ENCODE measurements at regions not wholly inside any gene's neighbourhood (a gene's known extent, or its start where the extent isn't known, plus 50 kb on each side); places are given as distances from the start of the nearest gene placed in this dataset.

DNA sequence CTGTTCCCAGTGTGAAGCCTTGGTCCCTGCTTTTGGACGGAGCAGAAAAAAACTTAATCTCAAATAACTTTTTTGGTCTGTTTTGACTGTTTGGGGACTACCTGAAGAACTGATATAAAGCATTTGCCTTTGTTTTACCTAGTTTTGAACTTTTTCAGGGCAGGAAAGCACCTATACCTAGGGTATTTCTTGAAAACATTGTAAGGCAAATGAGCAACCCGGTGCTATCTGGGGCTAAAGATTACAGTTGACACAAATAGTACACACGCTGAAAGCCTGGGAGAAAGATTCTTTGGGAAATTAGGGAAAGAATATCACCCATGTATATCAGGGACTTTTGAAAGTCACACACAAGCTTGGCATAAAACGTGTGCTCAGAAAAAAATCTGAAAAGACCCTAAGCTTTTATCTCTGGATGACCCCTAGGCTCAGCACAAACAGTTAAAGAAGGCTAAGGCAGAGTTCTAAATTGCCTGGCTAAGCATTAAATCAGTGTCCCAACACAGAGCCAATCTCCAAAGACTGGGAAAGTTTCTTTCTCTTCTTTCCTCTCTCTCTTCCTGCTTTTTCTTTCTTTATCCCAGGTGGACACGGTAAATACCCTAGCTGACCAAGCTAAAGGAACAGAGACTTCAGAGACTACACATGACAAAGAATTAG lies 389.8 kb downstream of the SH2D4B start:
- intact Hi-C loops (cut with micrococcal nuclease; ENCODE audit: unreplicated experiment) (no loop called here), in situ Hi-C loops (cut with HindIII; ENCODE audit: low pct_unique_long_range_greater_than_20kb, low sequenced_read_pairs) (no loop called here)

DNA sequence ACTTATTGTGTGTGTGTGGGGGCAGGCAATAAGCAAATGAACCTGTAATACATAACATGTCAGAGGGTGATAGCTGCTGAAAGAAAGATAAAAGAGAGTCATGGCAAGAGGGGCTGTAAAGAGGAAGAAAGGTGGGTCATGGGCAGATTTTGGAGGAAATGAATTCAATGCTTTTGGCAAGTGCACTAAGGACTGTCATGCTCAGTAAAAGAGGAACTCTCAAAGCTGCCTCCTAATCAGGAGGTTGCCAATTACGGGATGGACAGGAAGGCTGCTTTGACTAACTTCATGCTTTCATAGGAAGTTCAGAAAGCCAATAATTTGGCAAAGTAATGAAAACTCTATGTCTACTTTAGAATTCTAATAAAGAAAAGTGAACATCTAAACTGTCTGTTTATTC lies 401.2 kb downstream of the SH2D4B start:
- no TSS peak for BruUV-seq (replicated peaks)
- CTCF ChIA-PET: no interaction called here
- Histone ChIP-seq H3K36me3 (ENCODE audit: control insufficient read depth, insufficient read depth, low read length) (no peaks in the 10 kb centered on the region), H3K4me1 (ENCODE audit: control insufficient read depth, insufficient read depth, low read length) (no peaks in the 10 kb centered on the region), H3K4me3 (ENCODE audit: low read depth in 2 of 2, low read length in 2 of 2) (no peak overlapping the region), H3K9me3 (ENCODE audit: control insufficient read depth, insufficient read depth, low read depth, low read length) (no peaks in the 10 kb centered on the region), H3K27ac (ENCODE audit: low read length) (no peak overlapping the region), H3K27me3 (ENCODE audit: control insufficient read depth, insufficient read depth, low read length) (no peaks in the 10 kb centered on the region)
- TF ChIP-seq, protein P1, sequence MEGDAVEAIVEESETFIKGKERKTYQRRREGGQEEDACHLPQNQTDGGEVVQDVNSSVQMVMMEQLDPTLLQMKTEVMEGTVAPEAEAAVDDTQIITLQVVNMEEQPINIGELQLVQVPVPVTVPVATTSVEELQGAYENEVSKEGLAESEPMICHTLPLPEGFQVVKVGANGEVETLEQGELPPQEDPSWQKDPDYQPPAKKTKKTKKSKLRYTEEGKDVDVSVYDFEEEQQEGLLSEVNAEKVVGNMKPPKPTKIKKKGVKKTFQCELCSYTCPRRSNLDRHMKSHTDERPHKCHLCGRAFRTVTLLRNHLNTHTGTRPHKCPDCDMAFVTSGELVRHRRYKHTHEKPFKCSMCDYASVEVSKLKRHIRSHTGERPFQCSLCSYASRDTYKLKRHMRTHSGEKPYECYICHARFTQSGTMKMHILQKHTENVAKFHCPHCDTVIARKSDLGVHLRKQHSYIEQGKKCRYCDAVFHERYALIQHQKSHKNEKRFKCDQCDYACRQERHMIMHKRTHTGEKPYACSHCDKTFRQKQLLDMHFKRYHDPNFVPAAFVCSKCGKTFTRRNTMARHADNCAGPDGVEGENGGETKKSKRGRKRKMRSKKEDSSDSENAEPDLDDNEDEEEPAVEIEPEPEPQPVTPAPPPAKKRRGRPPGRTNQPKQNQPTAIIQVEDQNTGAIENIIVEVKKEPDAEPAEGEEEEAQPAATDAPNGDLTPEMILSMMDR (IDR thresholded peaks at IDR 0.05): no peak
- TF ChIP-seq SIN3A (IDR thresholded peaks at IDR 0.05; ENCODE audit: borderline replicate concordance, insufficient read depth, low read depth, low read length): no peak
- no peak for TF ChIP-seq POLR2AphosphoS5 (IDR thresholded peaks at IDR 0.05; ENCODE audit: low read depth, low read length)
- TF ChIP-seq, protein P2, sequence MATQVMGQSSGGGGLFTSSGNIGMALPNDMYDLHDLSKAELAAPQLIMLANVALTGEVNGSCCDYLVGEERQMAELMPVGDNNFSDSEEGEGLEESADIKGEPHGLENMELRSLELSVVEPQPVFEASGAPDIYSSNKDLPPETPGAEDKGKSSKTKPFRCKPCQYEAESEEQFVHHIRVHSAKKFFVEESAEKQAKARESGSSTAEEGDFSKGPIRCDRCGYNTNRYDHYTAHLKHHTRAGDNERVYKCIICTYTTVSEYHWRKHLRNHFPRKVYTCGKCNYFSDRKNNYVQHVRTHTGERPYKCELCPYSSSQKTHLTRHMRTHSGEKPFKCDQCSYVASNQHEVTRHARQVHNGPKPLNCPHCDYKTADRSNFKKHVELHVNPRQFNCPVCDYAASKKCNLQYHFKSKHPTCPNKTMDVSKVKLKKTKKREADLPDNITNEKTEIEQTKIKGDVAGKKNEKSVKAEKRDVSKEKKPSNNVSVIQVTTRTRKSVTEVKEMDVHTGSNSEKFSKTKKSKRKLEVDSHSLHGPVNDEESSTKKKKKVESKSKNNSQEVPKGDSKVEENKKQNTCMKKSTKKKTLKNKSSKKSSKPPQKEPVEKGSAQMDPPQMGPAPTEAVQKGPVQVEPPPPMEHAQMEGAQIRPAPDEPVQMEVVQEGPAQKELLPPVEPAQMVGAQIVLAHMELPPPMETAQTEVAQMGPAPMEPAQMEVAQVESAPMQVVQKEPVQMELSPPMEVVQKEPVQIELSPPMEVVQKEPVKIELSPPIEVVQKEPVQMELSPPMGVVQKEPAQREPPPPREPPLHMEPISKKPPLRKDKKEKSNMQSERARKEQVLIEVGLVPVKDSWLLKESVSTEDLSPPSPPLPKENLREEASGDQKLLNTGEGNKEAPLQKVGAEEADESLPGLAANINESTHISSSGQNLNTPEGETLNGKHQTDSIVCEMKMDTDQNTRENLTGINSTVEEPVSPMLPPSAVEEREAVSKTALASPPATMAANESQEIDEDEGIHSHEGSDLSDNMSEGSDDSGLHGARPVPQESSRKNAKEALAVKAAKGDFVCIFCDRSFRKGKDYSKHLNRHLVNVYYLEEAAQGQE (IDR thresholded peaks at IDR 0.05; ENCODE audit: insufficient read depth in 1 of 2, low read depth in 2 of 2, low read length in 1 of 2): no peak
- DNase-seq (ENCODE audit: low read depth, low spot score): no peak
- POLR2A ChIA-PET: no interaction called here
- intact Hi-C loops (cut with micrococcal nuclease; ENCODE audit: unreplicated experiment) (no loop called here), in situ Hi-C loops (cut with HindIII; ENCODE audit: low pct_unique_long_range_greater_than_20kb, low sequenced_read_pairs) (no loop called here)
- ATAC-seq: no peak

More for the DNA sequence above, 389.8 kb downstream of the SH2D4B start:
- BruUV-seq (replicated peaks): no TSS peak
- DNase-seq (ENCODE audit: low read depth, low spot score) (no peak), ATAC-seq (no peak)
- H3K4me3 ChIP-seq (ENCODE audit: low read depth in 2 of 2, low read length in 2 of 2): no peak overlapping the region
- H3K9me3 ChIP-seq (ENCODE audit: control insufficient read depth, insufficient read depth, low read depth, low read length): no peaks in the 10 kb centered on the region; the same call in 1 of the 2 replicates
- no peak overlapping the region for H3K27ac ChIP-seq (ENCODE audit: low read length)
- H3K27me3 ChIP-seq (ENCODE audit: control insufficient read depth, insufficient read depth, low read length): no peaks in the 10 kb centered on the region
- no peaks in the 10 kb centered on the region for H3K4me1 ChIP-seq (ENCODE audit: control insufficient read depth, insufficient read depth, low read length)
- ChIA-PET POLR2A (no interaction called here), CTCF (no interaction called here)
- no peaks in the 10 kb centered on the region for H3K36me3 ChIP-seq (ENCODE audit: control insufficient read depth, insufficient read depth, low read length)
- no peak for TF ChIP-seq TCF7L2 (IDR thresholded peaks at IDR 0.05; ENCODE audit: low read depth, low read length)
- TF ChIP-seq, protein P1 (IDR thresholded peaks at IDR 0.05): no peak
- TF ChIP-seq, protein P2 (IDR thresholded peaks at IDR 0.05; ENCODE audit: insufficient read depth in 1 of 2, low read depth in 2 of 2, low read length in 1 of 2): no peak
- no peak for TF ChIP-seq SIN3A (IDR thresholded peaks at IDR 0.05; ENCODE audit: borderline replicate concordance, insufficient read depth, low read depth, low read length)
- no peak for TF ChIP-seq POLR2AphosphoS5 (IDR thresholded peaks at IDR 0.05; ENCODE audit: low read depth, low read length)

Measured in Panc1 (cell line).